Cardiac septum (tissue), 1 donor: ENCODE measurements at regions not wholly inside any gene's neighbourhood (a gene's known extent, or its start where the extent isn't known, plus 50 kb on each side); places are given as distances from the start of the nearest gene placed in this dataset.

Experiments used
- DNase-seq: peaks from one replicate; pipeline ENCODE4 v3.0.0-alpha.2; 2020; ENCODE audit warnings: low spot score
- intact Hi-C: fragments of 100-400 bp; cut with DNase I; formaldehyde crosslinking; loops from one replicate; pipeline ENCODE4 v1.14.0; 2022
- donor health status: DM: no; HTN: no; CAD: no.

- DNase-seq = no peak
- intact Hi-C loops = no loop called here
Measured at GRCh38 chr6:163814494-163815364, 400.2 kb downstream of the QKI start.

GRCh38 chr6:163813979-163814493 lies 399.5 kb downstream of the QKI start:
- intact Hi-C loops = no loop called here

GRCh38 chr6:163811317-163811716 lies 396.8 kb downstream of the QKI start:
- intact Hi-C loops = no loop called here
- DNase-seq = no peak

More at GRCh38 chr6:163813979-163814493, 399.5 kb downstream of the QKI start:
- no peak for DNase-seq

- no peak for DNase-seq
- intact Hi-C loops = no loop called here
Measured at GRCh38 chr6:163809364-163809763, 394.8 kb downstream of the QKI start.

GRCh38 chr6:163808871-163809270 lies 394.4 kb downstream of the QKI start:
- intact Hi-C loops = no loop called here
- DNase-seq = no peak

GRCh38 chr6:163808231-163808630 lies 393.7 kb downstream of the QKI start:
- intact Hi-C loops = no loop called here
- DNase-seq = no peak

- intact Hi-C loops = no loop called here
- no peak for DNase-seq
Measured at GRCh38 chr6:163806755-163807499, 392.4 kb downstream of the QKI start.

GRCh38 chr6:163804991-163805390 lies 390.5 kb downstream of the QKI start:
- intact Hi-C loops = no loop called here

GRCh38 chr6:163802267-163802666 lies 387.7 kb downstream of the QKI start:
- intact Hi-C loops = no loop called here
- no peak for DNase-seq

More at GRCh38 chr6:163804991-163805390, 390.5 kb downstream of the QKI start:
- no peak for DNase-seq

GRCh38 chr6:163797296-163797845 lies 382.9 kb downstream of the QKI start:
- no peak for DNase-seq
- intact Hi-C loops = no loop called here

- intact Hi-C loops = no loop called here
- DNase-seq = no peak
Measured at GRCh38 chr6:163793011-163793983, 378.8 kb downstream of the QKI start.

- intact Hi-C loops = no loop called here
- DNase-seq = no peak
Measured at GRCh38 chr6:163790266-163790840, 375.8 kb downstream of the QKI start.

- DNase-seq = no peak
- intact Hi-C loops = no loop called here
Measured at GRCh38 chr6:163789199-163789810, 374.8 kb downstream of the QKI start.

GRCh38 chr6:163786995-163787671 lies 372.6 kb downstream of the QKI start:
- intact Hi-C loops = no loop called here
- DNase-seq = no peak

- DNase-seq = no peak
- intact Hi-C loops = no loop called here
Measured at GRCh38 chr6:163782436-163783003, 368.0 kb downstream of the QKI start.

- intact Hi-C loops = no loop called here
- DNase-seq = no peak
Measured at GRCh38 chr6:163780994-163781393, 366.5 kb downstream of the QKI start.

- intact Hi-C loops = no loop called here
- no peak for DNase-seq
Measured at GRCh38 chr6:163779727-163780284, 365.3 kb downstream of the QKI start.
